H9 (cell line): ENCODE measurements at regions not wholly inside any gene's neighbourhood (a gene's known extent, or its start where the extent isn't known, plus 50 kb on each side); places are given as distances from the start of the nearest gene placed in this dataset.

ENCODE experiments used
- DNase-seq: peaks from one replicate; pipeline ENCODE4 v3.0.0-alpha.2; 2017
- H2AFZ ChIP-seq: one replicate; pipeline ENCODE4 v1.6.1; 2013; ENCODE audit warnings: mild to moderate bottlenecking, low read length, control low read depth, moderate library complexity
- H2AK5ac ChIP-seq: 2 replicates; pipeline ENCODE4 v1.6.1; 2013; ENCODE audit warnings: low read length, control low read depth, mixed read lengths; ENCODE audit not compliant: insufficient read length
- H2BK120ac ChIP-seq: one replicate; pipeline ENCODE4 v1.6.1; 2013; ENCODE audit warnings: low read depth, mild to moderate bottlenecking, low read length, control low read depth, inconsistent platforms; ENCODE audit not compliant: poor library complexity, severe bottlenecking
- H2BK12ac ChIP-seq: 2 replicates; pipeline ENCODE4 v1.6.1; 2013; ENCODE audit warnings: low read length, control low read depth, mixed read lengths, low read depth; ENCODE audit not compliant: insufficient read length
- H2BK15ac ChIP-seq: 2 replicates; pipeline ENCODE4 v1.6.1; 2013; ENCODE audit warnings: low read depth, low read length, control low read depth
- H2BK20ac ChIP-seq: one replicate; pipeline ENCODE4 v1.6.1; 2013; ENCODE audit warnings: low read depth, mild to moderate bottlenecking, low read length, control low read depth, inconsistent platforms; ENCODE audit not compliant: poor library complexity, severe bottlenecking
- H2BK5ac ChIP-seq: 2 replicates; pipeline ENCODE4 v1.6.1; 2013; ENCODE audit warnings: low read length, control low read depth, mixed read lengths; ENCODE audit not compliant: insufficient read length
- H3K14ac ChIP-seq: 2 replicates; pipeline ENCODE4 v1.6.1; 2013; ENCODE audit warnings: low read length, control low read depth; ENCODE audit not compliant: insufficient read depth
- H3K18ac ChIP-seq: 2 replicates; pipeline ENCODE4 v1.6.1; 2013; ENCODE audit warnings: low read depth, mild to moderate bottlenecking, mixed read lengths, low read length, control low read depth; ENCODE audit not compliant: insufficient read length
- H3K23ac ChIP-seq: 2 replicates; pipeline ENCODE4 v1.6.1; 2013; ENCODE audit warnings: low read length, control low read depth, mixed read lengths, low read depth; ENCODE audit not compliant: insufficient read length
- H3K23me2 ChIP-seq: 2 replicates; pipeline ENCODE4 v1.6.1; 2013; ENCODE audit warnings: low read depth, mild to moderate bottlenecking, mixed read lengths, low read length, control low read depth; ENCODE audit not compliant: insufficient read length, poor library complexity, severe bottlenecking
- H3K27ac ChIP-seq: 2 replicates; pipeline ENCODE4 v1.5.1; 2013; ENCODE audit warnings: low read length, control low read depth, mixed read lengths, low read depth; ENCODE audit not compliant: insufficient read length
- H3K27me3 ChIP-seq: 2 replicates; pipeline ENCODE4 v1.6.1; 2013; ENCODE audit warnings: low read length, control low read depth, inconsistent platforms; ENCODE audit not compliant: insufficient read depth
- H3K4ac ChIP-seq: 2 replicates; pipeline ENCODE4 v1.6.1; 2013; ENCODE audit warnings: low read depth, mild to moderate bottlenecking, control low read depth, inconsistent platforms, low read length, moderate library complexity
- H3K4me1 ChIP-seq: 2 replicates; pipeline ENCODE4 v1.6.1; 2013; ENCODE audit warnings: low read length, control low read depth, inconsistent platforms; ENCODE audit not compliant: insufficient read depth
- H3K4me2 ChIP-seq: 2 replicates; pipeline ENCODE4 v1.6.1; 2013; ENCODE audit warnings: low read length, control low read depth, mixed read lengths; ENCODE audit not compliant: insufficient read length, insufficient read depth
- H3K56ac ChIP-seq: 2 replicates; pipeline ENCODE4 v1.6.1; 2013; ENCODE audit warnings: low read depth, mild to moderate bottlenecking, mixed read lengths, low read length, control low read depth; ENCODE audit not compliant: insufficient read length
- H3K79me1 ChIP-seq: 2 replicates; pipeline ENCODE4 v1.6.1; 2013; ENCODE audit warnings: low read depth, mild to moderate bottlenecking, moderate library complexity, low read length, control low read depth, inconsistent platforms; ENCODE audit not compliant: insufficient read depth, poor library complexity, severe bottlenecking
- H3K79me2 ChIP-seq: 2 replicates; pipeline ENCODE4 v1.6.1; 2013; ENCODE audit warnings: low read length, control low read depth, inconsistent platforms; ENCODE audit not compliant: insufficient read depth
- H3K9ac ChIP-seq: 2 replicates; pipeline ENCODE4 v1.6.1; 2013; ENCODE audit warnings: low read length, control low read depth, mixed read lengths; ENCODE audit not compliant: insufficient read length; ENCODE audit errors: extremely low read depth
- H3K9me3 ChIP-seq: one replicate; pipeline ENCODE4 v1.6.1; 2013; ENCODE audit warnings: low read depth, low read length, inconsistent platforms; ENCODE audit not compliant: control insufficient read depth
- H3T11ph ChIP-seq: one replicate; pipeline ENCODE4 v1.6.1; 2013; ENCODE audit warnings: mild to moderate bottlenecking, low read length, control low read depth, inconsistent platforms
- H4K20me1 ChIP-seq: one replicate; pipeline ENCODE4 v1.6.1; 2013; ENCODE audit not compliant: control insufficient read depth, insufficient read length, insufficient read depth
- H4K5ac ChIP-seq: 2 replicates; pipeline ENCODE4 v1.6.1; 2013; ENCODE audit warnings: low read depth, mild to moderate bottlenecking, mixed read lengths, low read length, control low read depth; ENCODE audit not compliant: insufficient read length
- H4K8ac ChIP-seq: replicated peaks from 2 replicates; pipeline ENCODE4 v1.6.1; 2013; ENCODE audit warnings: low read length, control low read depth, mixed read lengths, low read depth; ENCODE audit not compliant: insufficient read length
- H4K91ac ChIP-seq: 2 replicates; pipeline ENCODE4 v1.6.1; 2013; ENCODE audit warnings: low read depth, mild to moderate bottlenecking, moderate library complexity, mixed read lengths, low read length, control low read depth; ENCODE audit not compliant: insufficient read length
- H3K27ac Mint-ChIP-seq, 3 experiments: 2 replicates in 2 of 3; 3 replicates in 1 of 3; pipeline ENCODE4 v1.8.0; 2020 to 2021; ENCODE audit warnings: mixed read lengths in 3 of 3, mild to moderate bottlenecking in 1 of 3, moderate library complexity in 1 of 3
- H3K27me3 Mint-ChIP-seq: 2 replicates; pipeline ENCODE4 v1.8.0; 2021; ENCODE audit warnings: low read depth, mild to moderate bottlenecking, moderate library complexity, mixed read lengths
- H3K36me3 Mint-ChIP-seq, 3 experiments: 2 replicates in 2 of 3; 3 replicates in 1 of 3; pipeline ENCODE4 v1.8.0; 2020 to 2021; ENCODE audit warnings: low read depth in 3 of 3, mixed read lengths in 3 of 3; ENCODE audit not compliant: insufficient read depth in 1 of 3
- H3K4me1 Mint-ChIP-seq, 2 experiments: 2 replicates each; pipeline ENCODE4 v1.8.0; 2020; ENCODE audit warnings: mixed read lengths in 2 of 2
- H3K4me3 Mint-ChIP-seq, 2 experiments: 2 replicates in 1 of 2; 3 replicates in 1 of 2; pipeline ENCODE4 v1.8.0; 2020 to 2021; ENCODE audit warnings: mild to moderate bottlenecking in 2 of 2, mixed read lengths in 2 of 2, moderate library complexity in 1 of 2
- H3K9me3 Mint-ChIP-seq, 2 experiments: 2 replicates in 1 of 2; 3 replicates in 1 of 2; pipeline ENCODE4 v1.8.0; 2020; ENCODE audit warnings: mild to moderate bottlenecking in 2 of 2, mixed read lengths in 2 of 2, moderate library complexity in 1 of 2
- CTCF ChIP-seq: fragments of 200-600 bp; sonication (generic); conservative IDR thresholded peaks from 3 replicates; pipeline ENCODE4 v1.8.0; 2021; ENCODE audit warnings: antibody characterized with exemption, mild to moderate bottlenecking
- WGBS: extraction: QIAGEN DNeasy Blood & Tissue Kit; methylation state at CpG from one replicate; pipeline ENCODE4 v1.1.7; 2013; ENCODE audit warnings: missing lambda C conversion rate, low lambda C conversion rate, mixed read lengths; ENCODE audit not compliant: insufficient read length; ENCODE audit errors: extremely low coverage; 5-methylcytosine and 5-hydroxymethylcytosine counted together

GRCh38 chr5:164052536-164053093 lies 547.2 kb downstream of the MAT2B start:
- H3K27ac Mint-ChIP-seq: no peak overlapping the region
- no CpG with 5 or more reads among the region's 3 CpGs for WGBS

More at GRCh38 chr5:164052536-164053093, 547.2 kb downstream of the MAT2B start:
- Histone ChIP-seq H4K91ac (no peak overlapping the region), H3K9ac (no peak overlapping the region), H4K20me1 (no peaks in the 10 kb centered on the region), H3K27ac (no peak overlapping the region), H3K14ac (no peak overlapping the region), H3K9me3 (no peaks in the 10 kb centered on the region), H3K23me2 (no peaks in the 10 kb centered on the region), H3K4me2 (no peak overlapping the region), H3K4ac (no peak overlapping the region), H4K5ac (no peak overlapping the region), H3K56ac (no peak overlapping the region), H2BK120ac (no peak overlapping the region), H3K18ac (no peak overlapping the region), H3K27me3 (no peaks in the 10 kb centered on the region), H2BK15ac (no peak overlapping the region), H3T11ph (no peak overlapping the region), H2AK5ac (no peak overlapping the region), H2BK5ac (no peak overlapping the region), H3K23ac (no peak overlapping the region), H2AFZ (no peak overlapping the region), H2BK20ac (no peak overlapping the region), H3K79me1 (no peaks in the 10 kb centered on the region), H4K8ac (no peak overlapping the region), H3K79me2 (no peaks in the 10 kb centered on the region), H2BK12ac (no peak overlapping the region), H3K4me1 (no peaks in the 10 kb centered on the region)
- no peaks in the 10 kb centered on the region for H3K36me3 Mint-ChIP-seq
- H3K9me3 Mint-ChIP-seq: no peaks in the 10 kb centered on the region; a peak in 1 of 5 replicates
- peaks cover 4 to 6% of the 10 kb centered on the region in 2 experiments; a peak in 3 of 4 replicates for H3K4me1 Mint-ChIP-seq
- no peaks in the 10 kb centered on the region for H3K27me3 Mint-ChIP-seq
- DNase-seq: no peak
- no peak for TF ChIP-seq CTCF
- no peak overlapping the region for H3K4me3 Mint-ChIP-seq
